NCI-H187 treated with DMSO at 0.1 percent for 48 hours (cell line): ENCODE measurements at regions not wholly inside any gene's neighbourhood (a gene's known extent, or its start where the extent isn't known, plus 50 kb on each side); places are given as distances from the start of the nearest gene placed in this dataset.

ENCODE experiments used
- DNase-seq: peaks from one replicate; lab custom pipeline; 2025; lab: John Stamatoyannopoulos, UW

- DNase-seq = no peak
These were observed 149.5 kb downstream of the C9orf152 start for GRCh38 chr9:110058304-110058953.

- no peak for DNase-seq
These were observed 148.5 kb downstream of the C9orf152 start for GRCh38 chr9:110059461-110059860.

- DNase-seq = no peak
These were observed 143.2 kb downstream of the C9orf152 start for GRCh38 chr9:110064803-110065202.

DNA sequence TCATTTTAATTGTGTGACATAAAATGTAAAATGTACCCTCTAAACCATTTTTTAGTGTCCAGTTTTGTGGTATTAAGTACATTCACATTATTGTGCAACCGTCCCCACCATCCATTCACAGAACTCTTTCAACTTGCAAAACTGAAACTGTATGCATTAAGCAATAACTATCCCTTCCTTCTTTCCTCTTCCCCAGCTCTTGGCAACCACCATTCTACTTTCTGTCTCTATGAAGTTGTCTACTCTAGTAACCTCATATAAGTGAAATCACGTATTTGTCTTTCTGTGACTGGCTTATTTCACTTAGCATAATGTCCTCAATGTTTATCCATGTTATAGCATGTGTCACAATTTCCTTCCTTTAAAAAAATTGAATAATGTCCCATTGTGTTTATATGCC, 142.4 kb downstream of the C9orf152 start:
- DNase-seq = no peak

DNA sequence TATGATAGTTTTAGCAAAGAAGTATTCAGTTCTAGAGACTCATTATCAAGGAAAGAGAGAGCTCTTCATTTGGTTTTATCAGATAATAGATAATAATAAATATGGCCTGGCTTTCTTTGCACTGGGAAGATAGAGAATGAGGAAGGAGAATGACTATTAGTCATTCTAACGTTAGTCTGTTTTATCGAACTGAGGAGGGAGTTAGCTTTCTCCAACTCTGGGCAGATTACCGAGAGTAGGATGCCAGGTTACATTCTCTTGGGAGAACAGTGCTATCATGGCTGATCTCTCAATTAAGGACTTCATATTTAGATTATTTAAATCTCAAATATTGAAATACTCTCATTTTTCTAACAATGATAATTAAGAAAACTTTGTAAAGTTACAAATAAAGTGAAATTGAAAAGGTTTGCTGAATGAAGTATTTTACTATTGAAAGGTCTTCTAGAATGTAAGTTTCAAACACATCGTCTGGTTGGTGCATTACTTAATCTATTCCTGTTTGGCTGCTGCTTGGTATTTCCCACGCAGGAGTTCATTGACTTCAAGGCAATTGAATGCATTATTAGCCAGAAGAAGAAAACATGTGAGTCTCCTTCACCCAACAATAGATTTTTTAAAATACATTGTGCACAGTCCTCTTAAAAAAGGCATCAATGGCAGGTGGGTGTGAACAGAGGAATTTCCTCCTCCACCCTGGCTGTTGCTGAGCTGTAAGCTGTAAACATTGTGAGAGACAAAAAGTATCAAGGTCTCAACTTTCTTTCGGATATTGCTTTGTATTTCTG, 140.8 kb downstream of the C9orf152 start:
- DNase-seq = no peak

GRCh38 chr9:110068212-110068611, 139.7 kb downstream of the C9orf152 start:
- no peak for DNase-seq

DNA sequence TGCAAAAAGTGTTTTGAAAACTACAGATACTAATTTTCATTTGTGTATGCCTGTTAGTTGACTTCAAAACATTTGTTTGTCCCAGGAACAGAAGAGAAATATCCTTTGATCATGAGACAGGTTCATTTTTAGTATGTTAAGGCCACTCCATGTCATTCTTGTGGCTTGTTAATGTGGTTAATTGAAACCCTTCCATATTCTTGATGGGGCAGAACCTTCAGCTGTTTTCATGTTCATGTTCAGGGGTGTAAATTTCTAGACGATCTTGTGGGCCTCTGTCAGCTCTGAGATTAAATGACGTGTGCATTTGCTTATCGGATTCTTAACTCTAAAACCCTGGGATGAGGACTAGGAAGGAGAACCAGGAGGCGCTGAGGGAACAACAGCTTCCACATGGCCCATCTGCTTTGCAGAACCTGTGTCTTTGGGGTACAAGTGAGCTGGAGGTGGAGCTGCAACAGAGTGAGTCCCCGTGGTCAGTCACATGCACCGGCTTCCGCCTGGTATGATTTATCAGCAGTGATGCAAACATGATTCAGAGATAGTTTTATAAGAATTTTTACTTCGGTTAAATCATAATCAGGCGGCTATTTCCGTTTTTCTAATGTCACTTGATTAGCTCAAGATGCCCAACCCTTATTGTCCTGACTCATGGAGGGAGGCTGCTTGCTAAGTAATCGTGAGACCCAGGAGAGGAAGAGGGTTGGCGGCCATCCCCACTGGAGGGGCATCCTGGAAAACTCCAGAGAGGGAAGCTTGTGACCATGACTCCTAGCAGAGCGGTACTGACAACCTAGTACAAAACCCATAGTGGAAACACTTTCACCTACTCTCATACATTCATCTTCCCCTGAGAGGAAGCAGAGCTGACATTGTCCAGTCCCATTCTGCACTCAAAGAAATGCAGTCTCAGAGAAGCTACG, 138.4 kb downstream of the C9orf152 start:
- no peak for DNase-seq

DNA sequence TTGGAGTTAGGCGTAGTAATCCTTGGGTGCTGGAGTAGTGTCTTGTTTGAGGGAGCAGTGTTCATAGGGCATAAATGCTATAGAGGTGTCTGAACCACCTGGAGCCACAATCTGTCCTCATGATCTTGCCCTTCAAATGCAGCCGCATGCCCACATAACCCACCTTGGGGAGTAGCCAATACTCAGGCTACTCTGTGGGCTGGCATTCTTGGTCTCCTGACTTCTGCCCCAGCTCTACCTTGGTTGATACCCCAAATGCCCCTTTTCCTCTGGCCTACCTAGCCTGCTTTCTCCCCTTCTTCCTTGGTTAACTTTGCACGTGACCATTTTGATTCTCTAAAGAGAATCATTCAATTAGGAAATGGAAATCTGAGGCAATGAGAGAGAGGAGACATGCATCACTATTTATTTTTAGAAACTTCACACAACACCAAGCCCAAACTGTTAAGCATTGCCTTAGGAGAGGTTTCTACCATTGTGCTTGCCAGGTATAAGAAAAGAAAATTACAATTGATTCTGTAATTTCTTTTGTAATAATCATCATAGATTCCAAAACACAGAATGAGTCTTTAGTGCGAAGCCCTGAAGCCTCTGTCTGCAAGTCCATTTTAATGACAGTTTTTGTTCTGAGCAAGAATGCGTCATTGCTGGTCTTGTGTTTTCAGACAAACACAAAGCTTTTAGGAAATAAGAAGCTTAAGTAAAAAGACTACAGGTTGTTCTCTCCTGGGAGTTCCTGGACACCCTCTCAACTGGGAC, 135.2 kb downstream of the C9orf152 start:
- no peak for DNase-seq

- no peak for DNase-seq
These were observed 134.5 kb downstream of the C9orf152 start for GRCh38 chr9:110073356-110073905.

DNA sequence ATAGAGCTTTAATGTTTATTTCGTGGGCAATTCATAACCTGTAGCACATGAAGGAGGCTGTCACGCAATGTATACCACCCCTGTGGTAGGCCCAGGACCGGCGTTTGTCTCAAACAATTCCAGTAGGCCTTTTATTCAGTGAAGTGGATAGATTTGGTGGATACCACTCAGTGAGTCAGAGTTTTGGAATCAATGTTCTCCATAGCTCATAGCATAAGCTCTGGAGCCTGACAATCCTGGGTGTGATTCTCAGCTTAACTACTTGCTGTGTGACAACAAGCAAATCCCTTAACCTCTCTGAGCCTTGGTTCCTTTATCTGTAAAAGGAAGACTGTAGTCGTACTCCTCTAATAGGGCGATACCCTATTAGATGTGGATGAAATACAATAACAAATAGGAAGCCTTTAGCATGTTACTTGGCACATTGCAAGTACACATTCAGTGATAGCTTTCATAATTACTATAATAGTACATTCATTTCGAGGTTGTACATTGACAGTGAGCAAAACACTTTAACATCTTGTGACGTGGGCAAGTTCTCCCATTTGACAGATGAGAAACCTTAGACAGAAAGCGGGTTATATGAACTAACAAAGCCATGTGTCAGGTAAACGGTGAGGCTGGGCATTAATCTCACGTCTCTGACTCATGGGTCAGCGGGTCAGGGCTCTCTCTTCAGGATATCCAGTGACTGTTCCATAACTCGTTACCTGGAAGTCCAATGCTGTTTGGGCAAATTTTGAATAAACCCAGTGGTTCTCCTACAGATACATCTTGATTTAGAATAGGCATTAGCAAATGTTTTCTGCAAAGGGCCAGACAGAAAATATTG, 130.8 kb downstream of the C9orf152 start:
- DNase-seq = no peak

DNA sequence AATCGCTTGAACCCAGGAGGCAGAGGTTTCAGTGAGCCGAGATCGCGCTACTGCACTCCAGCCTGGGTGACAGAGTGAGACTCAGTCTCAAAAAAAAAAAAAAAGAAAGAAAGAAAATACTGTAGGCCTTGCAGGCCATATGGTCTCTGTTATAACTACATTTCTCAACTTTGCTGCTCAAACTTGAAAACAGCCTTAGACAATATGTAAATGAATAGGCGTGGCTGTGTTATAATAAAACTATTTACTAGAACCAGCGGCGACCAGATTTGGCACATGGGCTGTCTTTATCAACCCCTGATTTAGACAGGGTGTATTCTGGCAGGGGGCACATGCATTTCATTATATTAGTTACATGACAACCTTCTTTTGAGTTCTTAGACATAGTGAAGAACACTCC, 130.0 kb downstream of the C9orf152 start:
- DNase-seq = no peak

DNA sequence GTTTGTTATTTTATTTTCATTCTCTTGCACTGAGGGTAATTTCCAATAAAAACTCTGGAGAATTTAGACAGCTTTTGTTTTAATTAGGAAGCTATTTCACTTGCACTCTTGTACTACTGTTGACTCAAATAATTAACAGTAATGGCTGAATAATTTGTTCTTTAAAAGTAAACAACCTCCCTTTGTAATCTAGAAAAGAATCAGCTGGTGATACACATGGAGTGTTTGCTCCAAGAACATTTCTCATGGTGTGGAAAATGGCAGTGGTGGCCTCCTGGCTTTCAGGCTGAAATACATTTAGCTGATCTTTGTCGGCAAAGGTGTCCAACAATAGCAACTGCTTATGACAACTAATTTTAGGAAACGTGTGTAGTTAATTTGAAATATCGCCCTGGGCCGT, 129.4 kb downstream of the C9orf152 start:
- no peak for DNase-seq

DNA sequence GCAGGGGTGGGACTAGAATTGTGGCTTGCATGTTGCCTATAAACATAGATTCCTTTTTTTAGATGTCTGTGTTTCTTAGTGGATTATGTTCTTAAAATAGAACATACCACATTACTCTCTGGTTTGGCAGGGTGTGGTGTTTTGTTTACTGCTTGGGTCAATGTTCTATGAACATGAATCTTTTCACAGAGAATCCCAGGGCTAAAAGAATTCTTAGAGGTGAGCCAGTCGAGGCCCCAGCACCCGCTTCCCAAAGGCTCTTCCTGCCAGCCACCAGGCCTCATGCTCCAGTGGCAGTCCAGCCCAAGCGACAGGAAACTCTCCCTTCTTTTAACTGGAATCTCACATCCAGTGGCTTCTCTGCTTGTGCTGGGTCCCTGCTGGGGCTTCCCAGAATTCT, 126.6 kb downstream of the C9orf152 start:
- no peak for DNase-seq

- DNase-seq = no peak
These were observed 124.1 kb downstream of the C9orf152 start for GRCh38 chr9:110083866-110084265.

DNA sequence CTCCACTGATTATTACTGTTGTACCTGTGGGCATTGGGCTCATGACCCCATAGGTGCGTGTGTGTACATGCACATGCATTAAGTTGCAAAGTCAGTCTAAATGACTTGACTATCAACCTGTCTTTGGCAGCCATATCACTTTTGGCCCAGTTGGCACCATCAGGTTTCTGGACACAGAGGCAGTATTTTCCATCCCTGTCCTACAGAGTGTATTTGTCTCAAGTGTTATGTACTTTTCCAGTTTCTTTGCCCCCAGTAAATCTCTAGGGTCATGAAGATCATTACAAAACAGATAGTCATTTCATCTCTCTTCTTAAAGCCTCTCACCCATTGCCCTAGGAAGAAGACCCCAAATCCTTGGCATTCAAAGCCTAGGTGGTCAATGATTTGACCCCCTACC, 121.4 kb downstream of the C9orf152 start:
- DNase-seq = no peak

DNA sequence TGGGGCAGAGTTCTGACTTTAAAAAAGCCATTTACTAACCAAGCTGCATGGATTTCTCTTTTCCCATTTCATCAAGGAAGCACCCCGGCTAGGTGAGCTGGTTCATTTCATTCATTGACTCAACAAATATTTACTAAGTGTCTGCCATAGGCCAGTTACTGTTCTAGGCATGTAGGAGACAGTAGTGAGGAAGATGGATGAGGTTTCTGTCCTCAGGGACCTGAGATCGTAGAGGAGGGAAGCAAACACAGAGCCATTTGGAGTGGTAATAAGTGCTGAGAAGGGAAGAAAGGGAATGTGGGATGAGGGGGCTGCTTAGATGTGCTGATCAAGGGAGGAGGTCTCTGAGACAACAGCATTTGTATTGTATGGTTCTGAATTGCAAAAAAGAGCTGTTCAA, 120.4 kb downstream of the C9orf152 start:
- DNase-seq = peak; percentile 51

DNA sequence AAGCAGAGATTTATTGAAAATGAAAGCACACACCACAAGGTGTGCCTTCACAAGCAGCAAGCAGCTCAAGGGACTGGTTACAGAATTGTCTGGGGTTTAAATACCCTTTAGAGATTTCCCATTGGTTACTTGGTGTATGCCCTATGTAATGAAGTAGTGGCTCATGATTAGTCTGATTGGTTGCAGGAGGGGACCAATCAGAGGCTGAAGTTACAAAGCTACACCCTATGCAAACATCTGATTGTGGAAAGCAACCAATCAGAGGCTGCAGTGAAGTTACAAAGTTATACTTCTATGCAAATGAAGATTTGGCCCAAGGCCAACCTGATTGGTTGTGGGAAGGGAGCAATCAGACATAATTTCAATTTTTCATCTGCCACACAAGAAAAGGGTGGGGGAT, 119.9 kb downstream of the C9orf152 start:
- no peak for DNase-seq

GRCh38 chr9:110089681-110090370, 118.1 kb downstream of the C9orf152 start:
- no peak for DNase-seq

DNA sequence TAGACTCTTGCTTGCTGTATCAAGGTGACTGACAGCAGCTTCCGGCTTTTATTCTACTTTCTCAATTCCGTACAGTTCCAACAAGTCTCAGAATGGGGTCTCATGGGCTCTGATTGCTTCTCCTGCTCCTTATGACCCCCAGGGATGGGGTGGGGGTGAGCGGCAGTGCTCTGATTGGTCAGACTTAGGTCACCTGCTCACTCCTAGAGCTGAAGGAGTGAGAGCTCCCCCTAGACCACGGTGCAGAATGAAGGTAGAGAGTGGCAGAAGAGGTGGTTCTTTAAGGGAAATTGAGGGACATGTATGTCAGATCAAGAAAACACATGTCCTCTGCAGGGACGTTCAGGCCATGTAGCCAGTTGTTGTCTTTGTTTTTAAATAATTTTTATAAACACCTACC, 115.2 kb downstream of the C9orf152 start:
- no peak for DNase-seq

GRCh38 chr9:110093417-110093816, 114.5 kb downstream of the C9orf152 start:
- DNase-seq = no peak
